HepG2 (cell line): ENCODE measurements at regions not wholly inside any gene's neighbourhood (a gene's known extent, or its start where the extent isn't known, plus 50 kb on each side); places are given as distances from the start of the nearest gene placed in this dataset.

ENCODE experiments used
- ATF7 ChIP-seq, 2 experiments: fragments of 450-650 bp in 1 of 2; sonication (generic) in 1 of 2; formaldehyde crosslinking in 1 of 2; IDR thresholded peaks; 2 replicates each; pipeline versions ENCODE4 v1.4.0 to v1.6.1; 2016 to 2020; ENCODE audit warnings: antibody characterized with exemption in 1 of 2, mild to moderate bottlenecking in 1 of 2, missing genetic modification reagents in 1 of 2
- EHMT2 ChIP-seq: fragments of 200-600 bp; sonication (generic); IDR thresholded peaks from 2 replicates; pipeline ENCODE4 v1.7.0; 2017; ENCODE audit warnings: antibody characterized with exemption, low read depth, low read length, borderline replicate concordance
- FOXO1 ChIP-seq: sonication (generic); formaldehyde crosslinking; IDR thresholded peaks from 2 replicates; pipeline ENCODE4 v1.4.0; 2020; ENCODE audit warnings: missing genetic modification reagents
- GATAD1 ChIP-seq: IDR thresholded peaks from 2 replicates; pipeline ENCODE4 v1.6.1; 2016; ENCODE audit warnings: missing genetic modification reagents, missing compliant biosample characterization
- GATAD2A ChIP-seq: IDR thresholded peaks from 2 replicates; pipeline ENCODE4 v1.6.1; 2016
- HNF4G ChIP-seq, 2 experiments: sonication (generic) in 1 of 2; formaldehyde crosslinking in 1 of 2; IDR thresholded peaks; 2 replicates each; pipeline versions ENCODE4 v1.4.0 to v1.6.1; 2011 to 2020; ENCODE audit warnings: borderline replicate concordance in 2 of 2, low read depth in 2 of 2, mild to moderate bottlenecking in 2 of 2, low read length in 1 of 2, missing genetic modification reagents in 1 of 2, moderate library complexity in 1 of 2
- LCORL ChIP-seq, 2 experiments: fragments of 450-650 bp in 1 of 2; sonication (generic) in 1 of 2; formaldehyde crosslinking in 1 of 2; IDR thresholded peaks; 2 replicates each; pipeline versions ENCODE4 v1.5.0 to v1.6.1; 2017 to 2020; ENCODE audit warnings: antibody characterized with exemption in 1 of 2, missing genetic modification reagents in 1 of 2
- SAFB2 ChIP-seq: sonication (generic); formaldehyde crosslinking; IDR thresholded peaks from 2 replicates; pipeline ENCODE4 v1.5.1; 2020; ENCODE audit warnings: missing genetic modification reagents, low read depth, mild to moderate bottlenecking, borderline replicate concordance
- SNAPC2 ChIP-seq: sonication (generic); formaldehyde crosslinking; IDR thresholded peaks from 2 replicates; pipeline ENCODE4 v1.8.1; 2022; ENCODE audit warnings: mild to moderate bottlenecking, missing genetic modification reagents
- SP140L ChIP-seq: sonication (generic); formaldehyde crosslinking; IDR thresholded peaks from 2 replicates; pipeline ENCODE4 v1.4.0; 2020; ENCODE audit warnings: missing genetic modification reagents, borderline replicate concordance
- ZFP37 ChIP-seq: sonication (generic); formaldehyde crosslinking; IDR thresholded peaks from 2 replicates; pipeline ENCODE4 v1.4.0; 2020; ENCODE audit warnings: missing genetic modification reagents, borderline replicate concordance
- ZNF543 ChIP-seq: sonication (generic); formaldehyde crosslinking; IDR thresholded peaks from 2 replicates; pipeline ENCODE4 v1.4.0; 2020; ENCODE audit warnings: mild to moderate bottlenecking, missing genetic modification reagents
- TF ChIP-seq, protein P1 (sequence below): sonication (generic); formaldehyde crosslinking; IDR thresholded peaks from 2 replicates; pipeline ENCODE4 v1.9.0; 2021; ENCODE audit warnings: missing genetic modification reagents, borderline replicate concordance
- TF ChIP-seq, protein P2 (sequence below): sonication (generic); formaldehyde crosslinking; IDR thresholded peaks from 2 replicates; pipeline ENCODE4 v1.4.0; 2020; ENCODE audit warnings: missing genetic modification reagents
- TF ChIP-seq, protein P3 (sequence below): sonication (generic); formaldehyde crosslinking; IDR thresholded peaks from 2 replicates; pipeline ENCODE4 v1.5.0; 2020; ENCODE audit warnings: mild to moderate bottlenecking, missing genetic modification reagents
- TF ChIP-seq, protein P4 (sequence below): sonication (generic); formaldehyde crosslinking; IDR thresholded peaks from 2 replicates; pipeline ENCODE4 v1.4.0; 2020; ENCODE audit warnings: missing genetic modification reagents
- TF ChIP-seq, protein P5 (sequence below), 2 experiments: sonication (generic) in 1 of 2; formaldehyde crosslinking in 1 of 2; IDR thresholded peaks; 2 replicates each; pipeline versions ENCODE4 v1.4.0 to v1.6.1; 2018 to 2020; ENCODE audit warnings: missing genetic modification reagents in 2 of 2, borderline replicate concordance in 1 of 2, low read depth in 1 of 2, mild to moderate bottlenecking in 1 of 2, missing biosample characterization in 1 of 2

DNA sequence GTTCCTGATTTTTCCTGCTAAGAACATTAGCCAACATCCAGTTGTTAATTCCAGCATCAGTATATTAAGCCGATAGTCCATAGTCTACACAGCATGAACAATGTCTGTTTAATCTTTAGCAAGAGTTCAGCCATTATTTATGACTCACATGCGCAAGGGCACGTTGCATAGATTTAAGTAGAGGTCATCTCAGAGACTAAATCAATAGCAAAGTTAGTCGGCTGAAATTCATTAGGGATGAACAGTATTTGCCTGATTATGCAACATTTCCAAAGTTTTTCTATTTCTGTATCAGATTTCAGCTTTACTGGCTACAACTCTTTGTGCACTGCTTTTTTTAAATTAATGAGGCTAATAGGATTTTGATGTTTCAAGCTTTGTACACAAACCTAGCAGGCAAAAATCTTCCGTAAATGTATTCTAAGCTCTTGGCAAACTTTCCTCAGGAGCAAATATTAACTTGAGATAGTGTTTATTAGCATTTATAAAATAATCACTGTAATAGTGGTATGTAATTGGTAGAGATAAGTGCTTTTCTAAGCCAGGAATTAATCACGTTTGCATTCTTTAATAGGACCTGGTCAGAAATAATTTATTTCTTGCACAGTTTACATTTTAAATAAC lies 578.7 kb upstream of the ID2 start (continued):
- TF ChIP-seq ZNF543 (no peak), ZFP37 (CRISPR knock-in tag) (0 out of 2 replicates have a peak, but pooled peaks have one; percentile 32), GATAD1 (CRISPR knock-in tag) (peak; percentile 69), HNF4G (IDR thresholded peaks at IDR 0.05; ENCODE audit: borderline replicate concordance, low read depth, low read length) (peak; percentile 86), HNF4G (CRISPR knock-in tag; IDR thresholded peaks at IDR 0.05; ENCODE audit: borderline replicate concordance, low read depth) (peak; percentile 75; the same call in 1 of the 2 replicates), FOXO1 (peak; percentile 93), SP140L (CRISPR knock-in tag) (peak; percentile 83; the same call in 1 of the 2 replicates), GATAD2A (CRISPR knock-in tag) (peak; percentile 100), SAFB2 (CRISPR knock-in tag) (no peak; the same call in 1 of the 2 replicates), EHMT2 (peak; percentile 98; the same call in 1 of the 2 replicates), SNAPC2 (CRISPR knock-in tag) (peak; percentile 88; the same call in 1 of the 2 replicates), ATF7 (IDR thresholded peaks at IDR 0.05) (peak; percentile 93), ATF7 (CRISPR knock-in tag; IDR thresholded peaks at IDR 0.05) (peak; percentile 51; the same call in 1 of the 2 replicates), LCORL (IDR thresholded peaks at IDR 0.05) (peak; percentile 73; the same call in 1 of the 2 replicates), LCORL (CRISPR knock-in tag; IDR thresholded peaks at IDR 0.05) (peak; percentile 75; the same call in 1 of the 2 replicates)
- TF ChIP-seq, protein P1, sequence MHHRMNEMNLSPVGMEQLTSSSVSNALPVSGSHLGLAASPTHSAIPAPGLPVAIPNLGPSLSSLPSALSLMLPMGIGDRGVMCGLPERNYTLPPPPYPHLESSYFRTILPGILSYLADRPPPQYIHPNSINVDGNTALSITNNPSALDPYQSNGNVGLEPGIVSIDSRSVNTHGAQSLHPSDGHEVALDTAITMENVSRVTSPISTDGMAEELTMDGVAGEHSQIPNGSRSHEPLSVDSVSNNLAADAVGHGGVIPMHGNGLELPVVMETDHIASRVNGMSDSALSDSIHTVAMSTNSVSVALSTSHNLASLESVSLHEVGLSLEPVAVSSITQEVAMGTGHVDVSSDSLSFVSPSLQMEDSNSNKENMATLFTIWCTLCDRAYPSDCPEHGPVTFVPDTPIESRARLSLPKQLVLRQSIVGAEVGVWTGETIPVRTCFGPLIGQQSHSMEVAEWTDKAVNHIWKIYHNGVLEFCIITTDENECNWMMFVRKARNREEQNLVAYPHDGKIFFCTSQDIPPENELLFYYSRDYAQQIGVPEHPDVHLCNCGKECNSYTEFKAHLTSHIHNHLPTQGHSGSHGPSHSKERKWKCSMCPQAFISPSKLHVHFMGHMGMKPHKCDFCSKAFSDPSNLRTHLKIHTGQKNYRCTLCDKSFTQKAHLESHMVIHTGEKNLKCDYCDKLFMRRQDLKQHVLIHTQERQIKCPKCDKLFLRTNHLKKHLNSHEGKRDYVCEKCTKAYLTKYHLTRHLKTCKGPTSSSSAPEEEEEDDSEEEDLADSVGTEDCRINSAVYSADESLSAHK = no peak
- TF ChIP-seq, protein P2, sequence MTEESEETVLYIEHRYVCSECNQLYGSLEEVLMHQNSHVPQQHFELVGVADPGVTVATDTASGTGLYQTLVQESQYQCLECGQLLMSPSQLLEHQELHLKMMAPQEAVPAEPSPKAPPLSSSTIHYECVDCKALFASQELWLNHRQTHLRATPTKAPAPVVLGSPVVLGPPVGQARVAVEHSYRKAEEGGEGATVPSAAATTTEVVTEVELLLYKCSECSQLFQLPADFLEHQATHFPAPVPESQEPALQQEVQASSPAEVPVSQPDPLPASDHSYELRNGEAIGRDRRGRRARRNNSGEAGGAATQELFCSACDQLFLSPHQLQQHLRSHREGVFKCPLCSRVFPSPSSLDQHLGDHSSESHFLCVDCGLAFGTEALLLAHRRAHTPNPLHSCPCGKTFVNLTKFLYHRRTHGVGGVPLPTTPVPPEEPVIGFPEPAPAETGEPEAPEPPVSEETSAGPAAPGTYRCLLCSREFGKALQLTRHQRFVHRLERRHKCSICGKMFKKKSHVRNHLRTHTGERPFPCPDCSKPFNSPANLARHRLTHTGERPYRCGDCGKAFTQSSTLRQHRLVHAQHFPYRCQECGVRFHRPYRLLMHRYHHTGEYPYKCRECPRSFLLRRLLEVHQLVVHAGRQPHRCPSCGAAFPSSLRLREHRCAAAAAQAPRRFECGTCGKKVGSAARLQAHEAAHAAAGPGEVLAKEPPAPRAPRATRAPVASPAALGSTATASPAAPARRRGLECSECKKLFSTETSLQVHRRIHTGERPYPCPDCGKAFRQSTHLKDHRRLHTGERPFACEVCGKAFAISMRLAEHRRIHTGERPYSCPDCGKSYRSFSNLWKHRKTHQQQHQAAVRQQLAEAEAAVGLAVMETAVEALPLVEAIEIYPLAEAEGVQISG (CRISPR knock-in tag) = peak; percentile 30; the same call in 1 of the 2 replicates
- TF ChIP-seq, protein P3, sequence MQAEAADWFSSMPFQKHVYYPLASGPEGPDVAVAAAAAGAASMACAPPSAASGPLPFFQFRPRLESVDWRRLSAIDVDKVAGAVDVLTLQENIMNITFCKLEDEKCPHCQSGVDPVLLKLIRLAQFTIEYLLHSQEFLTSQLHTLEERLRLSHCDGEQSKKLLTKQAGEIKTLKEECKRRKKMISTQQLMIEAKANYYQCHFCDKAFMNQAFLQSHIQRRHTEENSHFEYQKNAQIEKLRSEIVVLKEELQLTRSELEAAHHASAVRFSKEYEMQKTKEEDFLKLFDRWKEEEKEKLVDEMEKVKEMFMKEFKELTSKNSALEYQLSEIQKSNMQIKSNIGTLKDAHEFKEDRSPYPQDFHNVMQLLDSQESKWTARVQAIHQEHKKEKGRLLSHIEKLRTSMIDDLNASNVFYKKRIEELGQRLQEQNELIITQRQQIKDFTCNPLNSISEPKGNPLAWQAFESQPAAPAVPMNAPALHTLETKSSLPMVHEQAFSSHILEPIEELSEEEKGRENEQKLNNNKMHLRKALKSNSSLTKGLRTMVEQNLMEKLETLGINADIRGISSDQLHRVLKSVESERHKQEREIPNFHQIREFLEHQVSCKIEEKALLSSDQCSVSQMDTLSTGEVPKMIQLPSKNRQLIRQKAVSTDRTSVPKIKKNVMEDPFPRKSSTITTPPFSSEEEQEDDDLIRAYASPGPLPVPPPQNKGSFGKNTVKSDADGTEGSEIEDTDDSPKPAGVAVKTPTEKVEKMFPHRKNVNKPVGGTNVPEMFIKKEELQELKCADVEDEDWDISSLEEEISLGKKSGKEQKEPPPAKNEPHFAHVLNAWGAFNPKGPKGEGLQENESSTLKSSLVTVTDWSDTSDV (CRISPR knock-in tag) = no peak
- TF ChIP-seq, protein P4, sequence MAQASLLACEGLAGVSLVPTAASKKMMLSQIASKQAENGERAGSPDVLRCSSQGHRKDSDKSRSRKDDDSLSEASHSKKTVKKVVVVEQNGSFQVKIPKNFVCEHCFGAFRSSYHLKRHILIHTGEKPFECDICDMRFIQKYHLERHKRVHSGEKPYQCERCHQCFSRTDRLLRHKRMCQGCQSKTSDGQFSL (CRISPR knock-in tag) = no peak
- TF ChIP-seq, protein P5, sequence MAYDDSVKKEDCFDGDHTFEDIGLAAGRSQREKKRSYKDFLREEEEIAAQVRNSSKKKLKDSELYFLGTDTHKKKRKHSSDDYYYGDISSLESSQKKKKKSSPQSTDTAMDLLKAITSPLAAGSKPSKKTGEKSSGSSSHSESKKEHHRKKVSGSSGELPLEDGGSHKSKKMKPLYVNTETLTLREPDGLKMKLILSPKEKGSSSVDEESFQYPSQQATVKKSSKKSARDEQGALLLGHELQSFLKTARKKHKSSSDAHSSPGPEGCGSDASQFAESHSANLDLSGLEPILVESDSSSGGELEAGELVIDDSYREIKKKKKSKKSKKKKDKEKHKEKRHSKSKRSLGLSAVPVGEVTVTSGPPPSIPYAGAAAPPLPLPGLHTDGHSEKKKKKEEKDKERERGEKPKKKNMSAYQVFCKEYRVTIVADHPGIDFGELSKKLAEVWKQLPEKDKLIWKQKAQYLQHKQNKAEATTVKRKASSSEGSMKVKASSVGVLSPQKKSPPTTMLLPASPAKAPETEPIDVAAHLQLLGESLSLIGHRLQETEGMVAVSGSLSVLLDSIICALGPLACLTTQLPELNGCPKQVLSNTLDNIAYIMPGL (CRISPR knock-in tag; IDR thresholded peaks at IDR 0.05; ENCODE audit: borderline replicate concordance in 1 of 2, low read depth in 1 of 2) = peak in 1 of 2 experiments; percentile 21; a peak in 1 of 4 replicates
